VCaP (cell line): ENCODE measurements at regions not wholly inside any gene's neighbourhood (a gene's known extent, or its start where the extent isn't known, plus 50 kb on each side); places are given as distances from the start of the nearest gene placed in this dataset.

ENCODE experiments used
- H3K27ac ChIP-seq: fragments of 450-650 bp; 2 replicates; pipeline ENCODE4 v1.5.1; 2017
- CTCF ChIP-seq: fragments of 450-650 bp; conservative IDR thresholded peaks from 2 replicates; pipeline ENCODE4 v1.5.1; 2017; ENCODE audit warnings: mild to moderate bottlenecking, moderate library complexity

GRCh38 chr2:18445433-18446320 is 114.8 kb downstream of the RDH14 start:
- no peak for TF ChIP-seq CTCF
- H3K27ac ChIP-seq: no peak overlapping the region

- H3K27ac ChIP-seq: no peak overlapping the region
- TF ChIP-seq CTCF: no peak
These were observed 115.6 kb downstream of the RDH14 start for GRCh38 chr2:18444806-18445205.

GRCh38 chr2:18441583-18441982 is 118.9 kb downstream of the RDH14 start:
- no peak overlapping the region for H3K27ac ChIP-seq
- TF ChIP-seq CTCF: no peak

GRCh38 chr2:18440777-18441176 is 119.7 kb downstream of the RDH14 start:
- no peak overlapping the region for H3K27ac ChIP-seq
- TF ChIP-seq CTCF: no peak

- H3K27ac ChIP-seq: no peak overlapping the region
- no peak for TF ChIP-seq CTCF
These were observed 120.3 kb downstream of the RDH14 start for GRCh38 chr2:18440141-18440661.

GRCh38 chr2:18439716-18440115 is 120.7 kb downstream of the RDH14 start:
- no peak for TF ChIP-seq CTCF
- H3K27ac ChIP-seq: no peak overlapping the region

GRCh38 chr2:18437909-18438308 is 122.5 kb downstream of the RDH14 start:
- TF ChIP-seq CTCF: no peak
- H3K27ac ChIP-seq: no peak overlapping the region
